ENCODE measurements at regions not wholly inside any gene's neighbourhood (a gene's known extent, or its start where the extent isn't known, plus 50 kb on each side); places are given as distances from the start of the nearest gene placed in this dataset.

- Histone ChIP-seq H3K27ac (ENCODE audit: extremely low read depth, low read depth, low read length) (no peak overlapping the region), H3K9me3 (replicated peaks; ENCODE audit: control insufficient read depth, insufficient read depth, low read depth, low read length) (no peaks in the 10 kb centered on the region), H3K4me2 (ENCODE audit: insufficient read depth, low read length) (no peak overlapping the region), H3K9ac (ENCODE audit: insufficient read depth in 1 of 2, low read depth in 2 of 2, low read length in 2 of 2) (no peak overlapping the region), H3K27me3 (ENCODE audit: control insufficient read depth in 2 of 2, insufficient read depth in 2 of 2, low read length in 2 of 2) (no peaks in the 10 kb centered on the region), H3K36me3 (ENCODE audit: control insufficient read depth, insufficient read depth, low read length) (no peaks in the 10 kb centered on the region), H4K20me1 (replicated peaks; ENCODE audit: control insufficient read depth, insufficient read depth, low read length) (no peaks in the 10 kb centered on the region), H3K79me2 (ENCODE audit: control insufficient read depth, insufficient read depth, low read length) (no peaks in the 10 kb centered on the region), H2AFZ (ENCODE audit: low read depth, low read length) (no peak overlapping the region), H3K4me3 (no peak overlapping the region), H3K9me1 (ENCODE audit: control insufficient read depth, insufficient read depth, low read length) (no peaks in the 10 kb centered on the region), H3K4me1 (replicated peaks in 1 of 2; ENCODE audit: control insufficient read depth in 2 of 2, insufficient read depth in 2 of 2, low read length in 2 of 2) (no peaks in the 10 kb centered on the region)
- ChIA-PET CTCF (ENCODE audit: low intra/inter-chr PET ratio) (no interaction called here), POLR2A (no interaction called here)
- no peak for DNase-seq (ENCODE audit: extremely low read depth in 1 of 4, low spot score in 3 of 4)
- intact Hi-C loops (cut with micrococcal nuclease), result no loop called here
- FAIRE-seq, result no peak
- TF ChIP-seq ZKSCAN3 (CRISPR knock-in tag; IDR thresholded peaks at IDR 0.05) (no peak), PCBP2 (IDR thresholded peaks at IDR 0.05; ENCODE audit: low read depth, low read length, poor library complexity, severe bottlenecking) (no peak), RBM15 (IDR thresholded peaks at IDR 0.05; ENCODE audit: insufficient read depth, low read length) (no peak), ZFP36 (IDR thresholded peaks at IDR 0.05; ENCODE audit: low read depth, low read length, partially characterized antibody) (no peak), XRCC3 (IDR thresholded peaks at IDR 0.05) (no peak), ZNF253 (CRISPR knock-in tag; conservative IDR thresholded peaks at IDR 0.05) (no peak), WHSC1 (IDR thresholded peaks at IDR 0.05; ENCODE audit: low read length) (no peak)
- WGBS (ENCODE audit: insufficient coverage, low coverage, missing lambda C conversion rate), result 0% methylated on average over 5 of the region's 5 CpGs
- in situ Hi-C loops (cut with MboI), result no loop called here
- BruUV-seq (replicated peaks), result no TSS peak
- no peak for ATAC-seq
Measured at GRCh38 chr3:55246033-55246432, 241.1 kb downstream of the WNT5A start.

GRCh38 chr3:55245351-55245750 lies 241.8 kb downstream of the WNT5A start:
- FAIRE-seq (no peak), ATAC-seq (no peak), DNase-seq (ENCODE audit: extremely low read depth in 1 of 4, low spot score in 3 of 4) (no peak)
- no peaks in the 10 kb centered on the region for H3K9me3 ChIP-seq (replicated peaks; ENCODE audit: control insufficient read depth, insufficient read depth, low read depth, low read length)
- no peak overlapping the region for H3K4me2 ChIP-seq (ENCODE audit: insufficient read depth, low read length)
- no TSS peak for BruUV-seq (replicated peaks)
- intact Hi-C loops (cut with micrococcal nuclease) (no loop called here), in situ Hi-C loops (cut with MboI) (no loop called here)
- no peak overlapping the region for H3K9ac ChIP-seq (ENCODE audit: insufficient read depth in 1 of 2, low read depth in 2 of 2, low read length in 2 of 2)
- 0% methylated on average over 1 of the region's 2 CpGs for WGBS (ENCODE audit: insufficient coverage, low coverage, missing lambda C conversion rate)
- H3K36me3 ChIP-seq (ENCODE audit: control insufficient read depth, insufficient read depth, low read length), result no peaks in the 10 kb centered on the region
- H3K27me3 ChIP-seq (ENCODE audit: control insufficient read depth in 2 of 2, insufficient read depth in 2 of 2, low read length in 2 of 2), result no peaks in the 10 kb centered on the region
- POLR2A ChIA-PET, result no interaction called here
- no peaks in the 10 kb centered on the region for H3K79me2 ChIP-seq (ENCODE audit: control insufficient read depth, insufficient read depth, low read length)
- no peak overlapping the region for H3K27ac ChIP-seq (ENCODE audit: extremely low read depth, low read depth, low read length)
- H3K4me3 ChIP-seq, result no peak overlapping the region
- H3K4me1 ChIP-seq (replicated peaks in 1 of 2; ENCODE audit: control insufficient read depth in 2 of 2, insufficient read depth in 2 of 2, low read length in 2 of 2), result no peaks in the 10 kb centered on the region
- no peaks in the 10 kb centered on the region for H4K20me1 ChIP-seq (replicated peaks; ENCODE audit: control insufficient read depth, insufficient read depth, low read length)
- no peaks in the 10 kb centered on the region for H3K9me1 ChIP-seq (ENCODE audit: control insufficient read depth, insufficient read depth, low read length)
- no peak overlapping the region for H2AFZ ChIP-seq (ENCODE audit: low read depth, low read length)
- CTCF ChIA-PET (ENCODE audit: low intra/inter-chr PET ratio), result no interaction called here
- TF ChIP-seq TCF7L2 (IDR thresholded peaks at IDR 0.05; ENCODE audit: low read depth, low read length), result no peak
- TF ChIP-seq STAG1 (CRISPR knock-in tag; IDR thresholded peaks at IDR 0.05; ENCODE audit: borderline replicate concordance), result no peak
- TF ChIP-seq DDX20 (tag; IDR thresholded peaks at IDR 0.05; ENCODE audit: low read depth), result no peak
- TF ChIP-seq SRSF7 (optimal IDR thresholded peaks at IDR 0.05; ENCODE audit: low read depth, low read length), result no peak
- no peak for TF ChIP-seq TRIM25 (IDR thresholded peaks at IDR 0.05; ENCODE audit: borderline replicate concordance)
- TF ChIP-seq MBD2 (IDR thresholded peaks at IDR 0.05; ENCODE audit: borderline replicate concordance, low read depth), result no peak
- TF ChIP-seq HSF4 (CRISPR knock-in tag; IDR thresholded peaks at IDR 0.05; ENCODE audit: borderline replicate concordance), result no peak
- TF ChIP-seq JUN (IDR thresholded peaks at IDR 0.05; ENCODE audit: borderline replicate concordance, low read depth, low read length), result no peak
- no peak for TF ChIP-seq JUN (CRISPR knock-in tag; IDR thresholded peaks at IDR 0.05; ENCODE audit: borderline replicate concordance)
- no peak for TF ChIP-seq ZFP36 (IDR thresholded peaks at IDR 0.05; ENCODE audit: low read depth, low read length, partially characterized antibody)
- TF ChIP-seq FOSL1 (tag; conservative IDR thresholded peaks at IDR 0.05), result no peak
- no peak for TF ChIP-seq WHSC1 (IDR thresholded peaks at IDR 0.05; ENCODE audit: low read length)
- no peak for TF ChIP-seq NFE2 (IDR thresholded peaks at IDR 0.05; ENCODE audit: low read depth)
